ENCODE measurements at regions not wholly inside any gene's neighbourhood (a gene's known extent, or its start where the extent isn't known, plus 50 kb on each side); places are given as distances from the start of the nearest gene placed in this dataset.

DNA sequence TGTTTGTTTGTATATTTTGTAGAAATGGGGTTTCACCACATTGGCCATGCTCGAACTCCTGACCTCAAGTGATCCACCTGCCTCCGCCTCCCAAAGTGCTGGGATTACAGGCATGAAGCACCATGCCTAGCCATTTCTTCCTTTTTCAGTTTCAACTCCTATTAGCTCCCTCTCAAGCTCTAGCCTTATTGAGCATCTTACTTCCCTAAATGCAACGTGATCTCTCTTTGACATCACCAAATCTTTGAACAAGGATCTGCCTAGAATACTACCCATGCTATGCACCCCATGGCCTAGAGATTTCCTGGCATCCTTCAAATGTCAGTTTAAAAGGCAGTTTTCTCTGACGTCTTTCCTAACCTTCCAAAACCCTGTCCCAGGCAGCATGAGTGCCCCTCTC lies 91.1 kb upstream of the NR5A2 start:
- in situ Hi-C loops (cut with HindIII; ENCODE audit: low pct_unique_long_range_greater_than_20kb, low sequenced_read_pairs), result no loop called here
- Histone ChIP-seq H3K36me3 (ENCODE audit: control insufficient read depth, insufficient read depth, low read length) (no peaks in the 10 kb centered on the region), H3K4me1 (ENCODE audit: control insufficient read depth, insufficient read depth, low read length) (0 out of 2 replicates have a peak, but pooled peaks cover 3% of the 10 kb centered on the region), H3K9me3 (ENCODE audit: control insufficient read depth, insufficient read depth, low read depth, low read length) (no peaks in the 10 kb centered on the region), H3K27ac (ENCODE audit: low read length) (no peak overlapping the region), H3K4me3 (ENCODE audit: low read depth in 2 of 2, low read length in 2 of 2) (no peak overlapping the region), H3K27me3 (ENCODE audit: control insufficient read depth, insufficient read depth, low read length) (no peaks in the 10 kb centered on the region)
- POLR2A ChIA-PET, result no interaction called here
- TF ChIP-seq, protein P1, sequence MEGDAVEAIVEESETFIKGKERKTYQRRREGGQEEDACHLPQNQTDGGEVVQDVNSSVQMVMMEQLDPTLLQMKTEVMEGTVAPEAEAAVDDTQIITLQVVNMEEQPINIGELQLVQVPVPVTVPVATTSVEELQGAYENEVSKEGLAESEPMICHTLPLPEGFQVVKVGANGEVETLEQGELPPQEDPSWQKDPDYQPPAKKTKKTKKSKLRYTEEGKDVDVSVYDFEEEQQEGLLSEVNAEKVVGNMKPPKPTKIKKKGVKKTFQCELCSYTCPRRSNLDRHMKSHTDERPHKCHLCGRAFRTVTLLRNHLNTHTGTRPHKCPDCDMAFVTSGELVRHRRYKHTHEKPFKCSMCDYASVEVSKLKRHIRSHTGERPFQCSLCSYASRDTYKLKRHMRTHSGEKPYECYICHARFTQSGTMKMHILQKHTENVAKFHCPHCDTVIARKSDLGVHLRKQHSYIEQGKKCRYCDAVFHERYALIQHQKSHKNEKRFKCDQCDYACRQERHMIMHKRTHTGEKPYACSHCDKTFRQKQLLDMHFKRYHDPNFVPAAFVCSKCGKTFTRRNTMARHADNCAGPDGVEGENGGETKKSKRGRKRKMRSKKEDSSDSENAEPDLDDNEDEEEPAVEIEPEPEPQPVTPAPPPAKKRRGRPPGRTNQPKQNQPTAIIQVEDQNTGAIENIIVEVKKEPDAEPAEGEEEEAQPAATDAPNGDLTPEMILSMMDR (IDR thresholded peaks at IDR 0.05), result no peak
- no peak for TF ChIP-seq SIN3A (IDR thresholded peaks at IDR 0.05; ENCODE audit: borderline replicate concordance, insufficient read depth, low read depth, low read length)
- TF ChIP-seq, protein P2, sequence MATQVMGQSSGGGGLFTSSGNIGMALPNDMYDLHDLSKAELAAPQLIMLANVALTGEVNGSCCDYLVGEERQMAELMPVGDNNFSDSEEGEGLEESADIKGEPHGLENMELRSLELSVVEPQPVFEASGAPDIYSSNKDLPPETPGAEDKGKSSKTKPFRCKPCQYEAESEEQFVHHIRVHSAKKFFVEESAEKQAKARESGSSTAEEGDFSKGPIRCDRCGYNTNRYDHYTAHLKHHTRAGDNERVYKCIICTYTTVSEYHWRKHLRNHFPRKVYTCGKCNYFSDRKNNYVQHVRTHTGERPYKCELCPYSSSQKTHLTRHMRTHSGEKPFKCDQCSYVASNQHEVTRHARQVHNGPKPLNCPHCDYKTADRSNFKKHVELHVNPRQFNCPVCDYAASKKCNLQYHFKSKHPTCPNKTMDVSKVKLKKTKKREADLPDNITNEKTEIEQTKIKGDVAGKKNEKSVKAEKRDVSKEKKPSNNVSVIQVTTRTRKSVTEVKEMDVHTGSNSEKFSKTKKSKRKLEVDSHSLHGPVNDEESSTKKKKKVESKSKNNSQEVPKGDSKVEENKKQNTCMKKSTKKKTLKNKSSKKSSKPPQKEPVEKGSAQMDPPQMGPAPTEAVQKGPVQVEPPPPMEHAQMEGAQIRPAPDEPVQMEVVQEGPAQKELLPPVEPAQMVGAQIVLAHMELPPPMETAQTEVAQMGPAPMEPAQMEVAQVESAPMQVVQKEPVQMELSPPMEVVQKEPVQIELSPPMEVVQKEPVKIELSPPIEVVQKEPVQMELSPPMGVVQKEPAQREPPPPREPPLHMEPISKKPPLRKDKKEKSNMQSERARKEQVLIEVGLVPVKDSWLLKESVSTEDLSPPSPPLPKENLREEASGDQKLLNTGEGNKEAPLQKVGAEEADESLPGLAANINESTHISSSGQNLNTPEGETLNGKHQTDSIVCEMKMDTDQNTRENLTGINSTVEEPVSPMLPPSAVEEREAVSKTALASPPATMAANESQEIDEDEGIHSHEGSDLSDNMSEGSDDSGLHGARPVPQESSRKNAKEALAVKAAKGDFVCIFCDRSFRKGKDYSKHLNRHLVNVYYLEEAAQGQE (IDR thresholded peaks at IDR 0.05; ENCODE audit: insufficient read depth in 1 of 2, low read depth in 2 of 2, low read length in 1 of 2), result no peak
- no peak for TF ChIP-seq POLR2AphosphoS5 (IDR thresholded peaks at IDR 0.05; ENCODE audit: low read depth, low read length)
- TF ChIP-seq TCF7L2 (IDR thresholded peaks at IDR 0.05; ENCODE audit: low read depth, low read length), result no peak
- DNase-seq (ENCODE audit: low read depth, low spot score) (no peak), ATAC-seq (no peak)
- intact Hi-C loops (cut with micrococcal nuclease; ENCODE audit: unreplicated experiment), result no loop called here
- CTCF ChIA-PET, result no interaction called here
- BruUV-seq (replicated peaks), result no TSS peak

DNA sequence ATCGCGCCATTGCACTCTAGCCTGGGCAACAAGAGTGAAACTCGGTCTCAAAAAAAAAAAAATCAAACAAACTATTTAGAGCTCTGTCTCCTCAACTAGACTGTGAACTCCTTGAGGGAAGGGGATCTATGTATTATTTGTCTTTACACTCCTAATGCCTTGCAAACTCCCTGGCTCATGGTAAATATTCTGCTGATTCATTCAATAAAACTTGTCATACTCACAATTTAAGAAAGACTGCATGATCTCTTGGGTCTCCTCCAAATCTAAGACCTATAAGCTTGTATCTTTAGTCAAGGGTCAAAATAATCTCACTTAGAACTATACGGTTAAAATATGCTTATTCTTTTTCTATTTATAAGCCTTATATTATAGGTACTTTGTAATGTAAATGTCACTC lies 90.3 kb upstream of the NR5A2 start:
- POLR2A ChIA-PET, result no interaction called here
- Histone ChIP-seq H3K27me3 (ENCODE audit: control insufficient read depth, insufficient read depth, low read length) (no peaks in the 10 kb centered on the region), H3K4me3 (ENCODE audit: low read depth in 2 of 2, low read length in 2 of 2) (no peak overlapping the region), H3K36me3 (ENCODE audit: control insufficient read depth, insufficient read depth, low read length) (no peaks in the 10 kb centered on the region), H3K9me3 (ENCODE audit: control insufficient read depth, insufficient read depth, low read depth, low read length) (no peaks in the 10 kb centered on the region), H3K27ac (ENCODE audit: low read length) (no peak overlapping the region), H3K4me1 (ENCODE audit: control insufficient read depth, insufficient read depth, low read length) (no peaks in the 10 kb centered on the region)
- DNase-seq (ENCODE audit: low read depth, low spot score), result no peak
- CTCF ChIA-PET, result no interaction called here
- no TSS peak for BruUV-seq (replicated peaks)
- in situ Hi-C loops (cut with HindIII; ENCODE audit: low pct_unique_long_range_greater_than_20kb, low sequenced_read_pairs), result no loop called here
- TF ChIP-seq TCF7L2 (IDR thresholded peaks at IDR 0.05; ENCODE audit: low read depth, low read length) (no peak), POLR2AphosphoS5 (IDR thresholded peaks at IDR 0.05; ENCODE audit: low read depth, low read length) (no peak), SIN3A (IDR thresholded peaks at IDR 0.05; ENCODE audit: borderline replicate concordance, insufficient read depth, low read depth, low read length) (no peak)
- TF ChIP-seq, protein P2 (IDR thresholded peaks at IDR 0.05; ENCODE audit: insufficient read depth in 1 of 2, low read depth in 2 of 2, low read length in 1 of 2), result no peak
- TF ChIP-seq, protein P1 (IDR thresholded peaks at IDR 0.05), result no peak
- ATAC-seq, result no peak
- intact Hi-C loops (cut with micrococcal nuclease; ENCODE audit: unreplicated experiment), result no loop called here
